Hepatocyte (in vitro differentiated cells): ENCODE measurements at regions not wholly inside any gene's neighbourhood (a gene's known extent, or its start where the extent isn't known, plus 50 kb on each side); places are given as distances from the start of the nearest gene placed in this dataset.

Experiments used
- EZH2 ChIP-seq: fragments of 200-600 bp; sonication (generic); IDR thresholded peaks from 2 replicates; pipeline ENCODE4 v1.6.1; 2016; ENCODE audit warnings: antibody characterized with exemption, mild to moderate bottlenecking, borderline replicate concordance
- EZH2phosphoT487 ChIP-seq: fragments of 200-600 bp; sonication (generic); IDR thresholded peaks from one replicate; pipeline ENCODE4 v1.6.1; 2018; ENCODE audit warnings: antibody characterized with exemption, mild to moderate bottlenecking, low read depth, moderate library complexity; ENCODE audit not compliant: unreplicated experiment, severe bottlenecking
- TF ChIP-seq, protein P1 (sequence below): fragments of 200-600 bp; sonication (generic); IDR thresholded peaks from 2 replicates; pipeline ENCODE4 v1.5.1; 2016; ENCODE audit warnings: antibody characterized with exemption, mild to moderate bottlenecking; ENCODE audit not compliant: poor library complexity

DNA sequence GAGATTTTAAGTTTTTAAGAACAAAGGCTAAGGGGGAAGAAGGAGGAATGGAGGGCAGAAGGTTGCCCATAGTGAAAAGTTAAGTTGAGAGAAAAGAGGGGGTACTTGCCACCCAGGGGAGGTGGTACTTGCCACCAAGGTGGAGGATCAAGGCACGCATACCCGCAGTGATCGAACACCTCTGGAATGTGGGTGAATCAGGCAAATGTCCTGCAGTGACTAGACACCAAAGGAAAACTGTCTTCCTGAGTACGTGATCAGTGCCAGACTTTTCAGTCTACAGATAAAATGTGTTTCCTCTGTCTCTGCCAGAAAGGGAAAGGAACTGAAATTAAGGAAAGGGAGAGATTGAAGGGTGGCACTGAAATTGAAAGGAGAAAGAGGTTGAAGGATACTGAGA, 2285.3 kb downstream of the TP53TG3F start:
- TF ChIP-seq EZH2 (no peak), EZH2phosphoT487 (no peak)
- TF ChIP-seq, protein P1, sequence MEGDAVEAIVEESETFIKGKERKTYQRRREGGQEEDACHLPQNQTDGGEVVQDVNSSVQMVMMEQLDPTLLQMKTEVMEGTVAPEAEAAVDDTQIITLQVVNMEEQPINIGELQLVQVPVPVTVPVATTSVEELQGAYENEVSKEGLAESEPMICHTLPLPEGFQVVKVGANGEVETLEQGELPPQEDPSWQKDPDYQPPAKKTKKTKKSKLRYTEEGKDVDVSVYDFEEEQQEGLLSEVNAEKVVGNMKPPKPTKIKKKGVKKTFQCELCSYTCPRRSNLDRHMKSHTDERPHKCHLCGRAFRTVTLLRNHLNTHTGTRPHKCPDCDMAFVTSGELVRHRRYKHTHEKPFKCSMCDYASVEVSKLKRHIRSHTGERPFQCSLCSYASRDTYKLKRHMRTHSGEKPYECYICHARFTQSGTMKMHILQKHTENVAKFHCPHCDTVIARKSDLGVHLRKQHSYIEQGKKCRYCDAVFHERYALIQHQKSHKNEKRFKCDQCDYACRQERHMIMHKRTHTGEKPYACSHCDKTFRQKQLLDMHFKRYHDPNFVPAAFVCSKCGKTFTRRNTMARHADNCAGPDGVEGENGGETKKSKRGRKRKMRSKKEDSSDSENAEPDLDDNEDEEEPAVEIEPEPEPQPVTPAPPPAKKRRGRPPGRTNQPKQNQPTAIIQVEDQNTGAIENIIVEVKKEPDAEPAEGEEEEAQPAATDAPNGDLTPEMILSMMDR, result no peak
